Nephron (organoid): ENCODE measurements at regions not wholly inside any gene's neighbourhood (a gene's known extent, or its start where the extent isn't known, plus 50 kb on each side); places are given as distances from the start of the nearest gene placed in this dataset.
"Not testable (repeated sequence)": the region's sequence is repeated elsewhere in the genome, so short reads cannot be mapped to it uniquely, and the experiment has no call there.

Source experiments
- H3K27ac Mint-ChIP-seq, 3 experiments: 2 replicates each; pipeline ENCODE4 v1.8.0; 2020; ENCODE audit warnings: mixed read lengths in 3 of 3, mild to moderate bottlenecking in 2 of 3, moderate library complexity in 1 of 3
- H3K27me3 Mint-ChIP-seq: 2 replicates; pipeline ENCODE4 v1.8.0; 2021; ENCODE audit warnings: low read depth, mild to moderate bottlenecking, moderate library complexity, mixed read lengths
- H3K36me3 Mint-ChIP-seq: 2 replicates; pipeline ENCODE4 v1.8.0; 2020; ENCODE audit warnings: low read depth, mixed read lengths
- H3K4me1 Mint-ChIP-seq: 2 replicates; pipeline ENCODE4 v1.8.0; 2020; ENCODE audit warnings: mixed read lengths
- H3K4me3 Mint-ChIP-seq, 3 experiments: 2 replicates each; pipeline ENCODE4 v1.8.0; 2020; ENCODE audit warnings: mild to moderate bottlenecking in 3 of 3, mixed read lengths in 3 of 3, moderate library complexity in 2 of 3
- H3K9me3 Mint-ChIP-seq: 2 replicates; pipeline ENCODE4 v1.8.0; 2020; ENCODE audit warnings: mixed read lengths
- CTCF ChIP-seq, 3 experiments: fragments of 200-600 bp; sonication (generic); IDR thresholded peaks; one replicate each; pipeline ENCODE4 v1.5.0; 2021; ENCODE audit warnings: antibody characterized with exemption in 3 of 3; ENCODE audit not compliant: unreplicated experiment in 3 of 3

GRCh38 chr4:187893418-187893817 is 102.2 kb upstream of the ZFP42 start:
- no peak overlapping the region for H3K27ac Mint-ChIP-seq
- no peak overlapping the region for H3K4me3 Mint-ChIP-seq
- H3K4me1 Mint-ChIP-seq: no peaks in the 10 kb centered on the region
- TF ChIP-seq CTCF (IDR thresholded peaks at IDR 0.05; ENCODE audit: unreplicated experiment in 3 of 3): no peak
- no peaks in the 10 kb centered on the region for H3K36me3 Mint-ChIP-seq
- H3K9me3 Mint-ChIP-seq: no peaks in the 10 kb centered on the region
- no peaks in the 10 kb centered on the region for H3K27me3 Mint-ChIP-seq

GRCh38 chr4:187903106-187903505 is 92.5 kb upstream of the ZFP42 start:
- no peaks in the 10 kb centered on the region for H3K36me3 Mint-ChIP-seq
- no peak for TF ChIP-seq CTCF (IDR thresholded peaks at IDR 0.05; ENCODE audit: unreplicated experiment in 3 of 3)
- H3K9me3 Mint-ChIP-seq: peaks cover 19% of the 10 kb centered on the region
- H3K4me1 Mint-ChIP-seq: peaks cover 5% of the 10 kb centered on the region
- H3K27ac Mint-ChIP-seq: peak overlapping the region in 1 of 3 experiments; percentile 26
- peaks cover 6% of the 10 kb centered on the region for H3K27me3 Mint-ChIP-seq
- H3K4me3 Mint-ChIP-seq: no peak overlapping the region

GRCh38 chr4:187903700-187904099 is 91.9 kb upstream of the ZFP42 start:
- peaks cover 6% of the 10 kb centered on the region for H3K27me3 Mint-ChIP-seq
- H3K4me1 Mint-ChIP-seq: peaks cover 11% of the 10 kb centered on the region

GRCh38 chr4:187908079-187908561 is 87.5 kb upstream of the ZFP42 start:
- H3K27ac Mint-ChIP-seq: peak overlapping the region in 2 of 3 experiments; percentile 34 to 74
- H3K4me1 Mint-ChIP-seq: peaks cover 16% of the 10 kb centered on the region
- peaks cover 3% of the 10 kb centered on the region for H3K9me3 Mint-ChIP-seq
- peaks cover 6% of the 10 kb centered on the region for H3K27me3 Mint-ChIP-seq
- no peaks in the 10 kb centered on the region for H3K36me3 Mint-ChIP-seq
- no peak overlapping the region for H3K4me3 Mint-ChIP-seq
- TF ChIP-seq CTCF (IDR thresholded peaks at IDR 0.05; ENCODE audit: unreplicated experiment in 3 of 3): no peak

More at GRCh38 chr4:187903700-187904099, 91.9 kb upstream of the ZFP42 start:
- H3K27ac Mint-ChIP-seq: no peak overlapping the region
- peaks cover 19% of the 10 kb centered on the region for H3K9me3 Mint-ChIP-seq
- no peak overlapping the region for H3K4me3 Mint-ChIP-seq
- TF ChIP-seq CTCF (IDR thresholded peaks at IDR 0.05; ENCODE audit: unreplicated experiment in 3 of 3): no peak
- H3K36me3 Mint-ChIP-seq: no peaks in the 10 kb centered on the region

GRCh38 chr4:187908731-187909130 is 86.8 kb upstream of the ZFP42 start:
- Mint-ChIP-seq H3K4me1 (peaks cover 16% of the 10 kb centered on the region), H3K27me3 (peaks cover 6% of the 10 kb centered on the region)
- no peak for TF ChIP-seq CTCF (IDR thresholded peaks at IDR 0.05; ENCODE audit: unreplicated experiment in 3 of 3)

GRCh38 chr4:187910741-187911140 is 84.8 kb upstream of the ZFP42 start:
- H3K4me3 Mint-ChIP-seq: no peak overlapping the region
- H3K36me3 Mint-ChIP-seq: no peaks in the 10 kb centered on the region
- no peak for TF ChIP-seq CTCF (IDR thresholded peaks at IDR 0.05; ENCODE audit: unreplicated experiment in 3 of 3)
- H3K27me3 Mint-ChIP-seq: peaks cover 6% of the 10 kb centered on the region
- H3K4me1 Mint-ChIP-seq: peaks cover 16% of the 10 kb centered on the region
- peaks cover 3% of the 10 kb centered on the region for H3K9me3 Mint-ChIP-seq
- no peak overlapping the region for H3K27ac Mint-ChIP-seq

More at GRCh38 chr4:187908731-187909130, 86.8 kb upstream of the ZFP42 start:
- H3K9me3 Mint-ChIP-seq: peaks cover 3% of the 10 kb centered on the region
- no peak overlapping the region for H3K4me3 Mint-ChIP-seq
- H3K27ac Mint-ChIP-seq: peak overlapping the region in 1 of 3 experiments; percentile 74
- no peaks in the 10 kb centered on the region for H3K36me3 Mint-ChIP-seq

GRCh38 chr4:187915406-187915805 is 80.2 kb upstream of the ZFP42 start:
- not testable (repeated sequence) for H3K27ac Mint-ChIP-seq, H3K4me1 Mint-ChIP-seq, H3K4me3 Mint-ChIP-seq, H3K36me3 Mint-ChIP-seq, H3K9me3 Mint-ChIP-seq, H3K27me3 Mint-ChIP-seq
